ENCODE measurements at regions not wholly inside any gene's neighbourhood (a gene's known extent, or its start where the extent isn't known, plus 50 kb on each side); places are given as distances from the start of the nearest gene placed in this dataset.
"Not testable (repeated sequence)": the region's sequence is repeated elsewhere in the genome, so short reads cannot be mapped to it uniquely, and the experiment has no call there.

- no peak for DNase-seq (ENCODE audit: low read depth)
- in situ Hi-C loops (cut with HindIII; ENCODE audit: low pct_unique_long_range_greater_than_20kb, low sequenced_read_pairs): no loop called here
Measured at GRCh38 chr2:66212749-66213148, 222.2 kb upstream of the MEIS1 start.

- in situ Hi-C loops (cut with HindIII; ENCODE audit: low pct_unique_long_range_greater_than_20kb, low sequenced_read_pairs): no loop called here
- DNase-seq (ENCODE audit: low read depth): no peak
Measured at GRCh38 chr2:66202586-66202985, 232.3 kb upstream of the MEIS1 start.

- in situ Hi-C loops (cut with HindIII; ENCODE audit: low pct_unique_long_range_greater_than_20kb, low sequenced_read_pairs): no loop called here
- DNase-seq (ENCODE audit: low read depth): no peak
Measured at GRCh38 chr2:66201242-66201641, 233.7 kb upstream of the MEIS1 start.

GRCh38 chr2:66198873-66199272 is 236.1 kb upstream of the MEIS1 start:
- in situ Hi-C loops (cut with HindIII; ENCODE audit: low pct_unique_long_range_greater_than_20kb, low sequenced_read_pairs): no loop called here

GRCh38 chr2:66192888-66193287 is 242.0 kb upstream of the MEIS1 start:
- DNase-seq (ENCODE audit: low read depth): no peak
- in situ Hi-C loops (cut with HindIII; ENCODE audit: low pct_unique_long_range_greater_than_20kb, low sequenced_read_pairs): no loop called here

More at GRCh38 chr2:66198873-66199272, 236.1 kb upstream of the MEIS1 start:
- no peak for DNase-seq (ENCODE audit: low read depth)

GRCh38 chr2:66191311-66191710 is 243.6 kb upstream of the MEIS1 start:
- in situ Hi-C loops (cut with HindIII; ENCODE audit: low pct_unique_long_range_greater_than_20kb, low sequenced_read_pairs): no loop called here
- no peak for DNase-seq (ENCODE audit: low read depth)

- in situ Hi-C loops (cut with HindIII; ENCODE audit: low pct_unique_long_range_greater_than_20kb, low sequenced_read_pairs): no loop called here
- no peak for DNase-seq (ENCODE audit: low read depth)
Measured at GRCh38 chr2:66189553-66189952, 245.4 kb upstream of the MEIS1 start.

- no peak for DNase-seq (ENCODE audit: low read depth)
- in situ Hi-C loops (cut with HindIII; ENCODE audit: low pct_unique_long_range_greater_than_20kb, low sequenced_read_pairs): no loop called here
Measured at GRCh38 chr2:66186537-66186936, 248.4 kb upstream of the MEIS1 start.

GRCh38 chr2:66185497-66186054 is 249.3 kb upstream of the MEIS1 start:
- in situ Hi-C loops (cut with HindIII; ENCODE audit: low pct_unique_long_range_greater_than_20kb, low sequenced_read_pairs): no loop called here
- no peak for DNase-seq (ENCODE audit: low read depth)

- DNase-seq (ENCODE audit: low read depth); in situ Hi-C loops (cut with HindIII; ENCODE audit: low pct_unique_long_range_greater_than_20kb, low sequenced_read_pairs): not testable (repeated sequence)
Measured at GRCh38 chr2:66177128-66177796, 257.7 kb upstream of the MEIS1 start.

GRCh38 chr2:66174491-66174890 is 260.4 kb upstream of the MEIS1 start:
- DNase-seq (ENCODE audit: low read depth): no peak
- in situ Hi-C loops (cut with HindIII; ENCODE audit: low pct_unique_long_range_greater_than_20kb, low sequenced_read_pairs): no loop called here

- in situ Hi-C loops (cut with HindIII; ENCODE audit: low pct_unique_long_range_greater_than_20kb, low sequenced_read_pairs): no loop called here
Measured at GRCh38 chr2:66173645-66174044, 261.3 kb upstream of the MEIS1 start.

GRCh38 chr2:66171530-66171929 is 263.4 kb upstream of the MEIS1 start:
- in situ Hi-C loops (cut with HindIII; ENCODE audit: low pct_unique_long_range_greater_than_20kb, low sequenced_read_pairs): no loop called here
- DNase-seq (ENCODE audit: low read depth): no peak

More at GRCh38 chr2:66173645-66174044, 261.3 kb upstream of the MEIS1 start:
- no peak for DNase-seq (ENCODE audit: low read depth)

- in situ Hi-C loops (cut with HindIII; ENCODE audit: low pct_unique_long_range_greater_than_20kb, low sequenced_read_pairs): no loop called here
- DNase-seq (ENCODE audit: low read depth): no peak
Measured at GRCh38 chr2:66170744-66171330, 264.1 kb upstream of the MEIS1 start.

GRCh38 chr2:66169076-66169475 is 265.8 kb upstream of the MEIS1 start:
- in situ Hi-C loops (cut with HindIII; ENCODE audit: low pct_unique_long_range_greater_than_20kb, low sequenced_read_pairs): no loop called here
- DNase-seq (ENCODE audit: low read depth): no peak

GRCh38 chr2:66164470-66164869 is 270.5 kb upstream of the MEIS1 start:
- in situ Hi-C loops (cut with HindIII; ENCODE audit: low pct_unique_long_range_greater_than_20kb, low sequenced_read_pairs): no loop called here
- no peak for DNase-seq (ENCODE audit: low read depth)

GRCh38 chr2:66156171-66156570 is 278.8 kb upstream of the MEIS1 start:
- in situ Hi-C loops (cut with HindIII; ENCODE audit: low pct_unique_long_range_greater_than_20kb, low sequenced_read_pairs): no loop called here
- DNase-seq (ENCODE audit: low read depth): no peak

GRCh38 chr2:66153941-66154340 is 281.0 kb upstream of the MEIS1 start:
- in situ Hi-C loops (cut with HindIII; ENCODE audit: low pct_unique_long_range_greater_than_20kb, low sequenced_read_pairs): no loop called here
- DNase-seq (ENCODE audit: low read depth): no peak

GRCh38 chr2:66145490-66145889 is 289.4 kb upstream of the MEIS1 start:
- no peak for DNase-seq (ENCODE audit: low read depth)
- in situ Hi-C loops (cut with HindIII; ENCODE audit: low pct_unique_long_range_greater_than_20kb, low sequenced_read_pairs): no loop called here

- DNase-seq (ENCODE audit: low read depth); in situ Hi-C loops (cut with HindIII; ENCODE audit: low pct_unique_long_range_greater_than_20kb, low sequenced_read_pairs): not testable (repeated sequence)
Measured at GRCh38 chr2:66144324-66144723, 290.6 kb upstream of the MEIS1 start.

Data from Caki2 (cell line).